IMR-90 (cell line): ENCODE measurements at regions not wholly inside any gene's neighbourhood (a gene's known extent, or its start where the extent isn't known, plus 50 kb on each side); places are given as distances from the start of the nearest gene placed in this dataset.

Source experiments
- ATAC-seq: fragments of 200-7000 bp; cut with Tn5 transposase; 2 replicates; pipeline ENCODE4 v1.9.1; 2020; ENCODE audit warnings: low read depth, mild to moderate bottlenecking, moderate library complexity
- BruUV-seq: library from RNA; stranded (reverse); fragments of 400-500 nt; replicated peaks from 2 replicates; lab custom pipeline; 2021; lab: Mats Ljungman, UMichigan
- CTCF ChIA-PET: fragments of 300-600 bp; formaldehyde crosslinking; extraction: SDS; loops from one replicate; lab custom pipeline; 2021; ENCODE audit warnings: antibody characterized with exemption; lab: Yijun Ruan, JAX
- POLR2A ChIA-PET: fragments of 300-600 bp; sonication (Branson Sonifier 250); formaldehyde crosslinking; loops from one replicate; lab custom pipeline; 2022; ENCODE audit warnings: antibody characterized with exemption; ENCODE audit not compliant: unreplicated experiment; lab: Charles Lee
- DNase-seq: peaks from one replicate; pipeline ENCODE4 v3.0.0; 2013
- H2AFZ ChIP-seq: replicated peaks from 2 replicates; pipeline ENCODE3; 2013; ENCODE audit warnings: low read length, mild to moderate bottlenecking; ENCODE audit not compliant: poor library complexity
- H2AK5ac ChIP-seq: 2 replicates; pipeline ENCODE4 v1.6.1; 2013; ENCODE audit warnings: low read depth, low read length, inconsistent platforms
- H2AK9ac ChIP-seq: replicated peaks from 2 replicates; pipeline ENCODE3; 2013; ENCODE audit warnings: mild to moderate bottlenecking, low read depth, low read length, moderate library complexity; ENCODE audit not compliant: poor library complexity
- H2BK120ac ChIP-seq: 2 replicates; pipeline ENCODE4 v1.6.1; 2013; ENCODE audit warnings: low read depth, low read length, inconsistent platforms
- H2BK15ac ChIP-seq: 3 replicates; pipeline ENCODE4 v1.6.1; 2013; ENCODE audit warnings: low read depth, low read length, inconsistent platforms
- H2BK20ac ChIP-seq: 2 replicates; pipeline ENCODE4 v1.6.1; 2013; ENCODE audit warnings: low read depth, mild to moderate bottlenecking, inconsistent platforms, low read length, moderate library complexity
- H2BK5ac ChIP-seq: 2 replicates; pipeline ENCODE4 v1.6.1; 2013; ENCODE audit warnings: mild to moderate bottlenecking, low read depth, low read length, inconsistent platforms; ENCODE audit not compliant: poor library complexity, severe bottlenecking
- H3K14ac ChIP-seq: replicated peaks from 2 replicates; pipeline ENCODE4 v1.6.1; 2013; ENCODE audit warnings: low read depth, low read length, inconsistent platforms
- H3K18ac ChIP-seq: 2 replicates; pipeline ENCODE4 v1.6.1; 2013; ENCODE audit warnings: low read depth, low read length, control low read depth
- H3K23ac ChIP-seq: 2 replicates; pipeline ENCODE4 v1.6.1; 2013; ENCODE audit warnings: low read depth, low read length, inconsistent platforms
- H3K27ac ChIP-seq: 2 replicates; pipeline ENCODE4 v1.5.1; 2013; ENCODE audit warnings: mild to moderate bottlenecking, control low read depth, low read length; ENCODE audit not compliant: insufficient read depth
- H3K27me3 ChIP-seq: 2 replicates; pipeline ENCODE4 v1.6.1; 2013; ENCODE audit warnings: low read length; ENCODE audit not compliant: control insufficient read depth, insufficient read depth
- H3K36me3 ChIP-seq: 2 replicates; pipeline ENCODE4 v1.6.1; 2013; ENCODE audit warnings: low read length, mixed read lengths; ENCODE audit not compliant: control insufficient read depth, insufficient read depth
- H3K4ac ChIP-seq: 2 replicates; pipeline ENCODE4 v1.6.1; 2013; ENCODE audit warnings: low read depth, low read length, inconsistent platforms
- H3K4me1 ChIP-seq: 2 replicates; pipeline ENCODE4 v1.6.1; 2013; ENCODE audit warnings: low read length, mixed read lengths; ENCODE audit not compliant: control insufficient read depth, insufficient read depth
- H3K4me2 ChIP-seq: 2 replicates; pipeline ENCODE4 v1.6.1; 2013; ENCODE audit warnings: low read depth, mild to moderate bottlenecking, control low read depth, low read length, moderate library complexity
- H3K4me3 ChIP-seq: 2 replicates; pipeline ENCODE4 v1.5.1; 2013; ENCODE audit warnings: low read depth, mild to moderate bottlenecking, control low read depth, low read length, moderate library complexity; ENCODE audit not compliant: insufficient read depth
- H3K56ac ChIP-seq: 2 replicates; pipeline ENCODE4 v1.6.1; 2013; ENCODE audit warnings: low read length, inconsistent platforms; ENCODE audit not compliant: insufficient read depth; ENCODE audit errors: extremely low read depth
- H3K79me1 ChIP-seq, 2 experiments: 2 replicates each; pipeline ENCODE4 v1.6.1; 2013; ENCODE audit warnings: low read length in 2 of 2, inconsistent platforms in 1 of 2, low read depth in 1 of 2
- H3K9ac ChIP-seq: 2 replicates; pipeline ENCODE4 v1.6.1; 2013; ENCODE audit warnings: low read depth, low read length, control low read depth
- H3K9me1 ChIP-seq: 2 replicates; pipeline ENCODE4 v1.6.1; 2013; ENCODE audit warnings: low read length, inconsistent platforms; ENCODE audit not compliant: insufficient read depth
- H3K9me3 ChIP-seq: 2 replicates; pipeline ENCODE4 v1.6.1; 2013; ENCODE audit warnings: low read length; ENCODE audit not compliant: control insufficient read depth, insufficient read depth
- H4K20me1 ChIP-seq: 2 replicates; pipeline ENCODE4 v1.6.1; 2013; ENCODE audit warnings: low read length, inconsistent platforms; ENCODE audit not compliant: insufficient read depth
- H4K5ac ChIP-seq: 2 replicates; pipeline ENCODE4 v1.6.1; 2013; ENCODE audit warnings: mild to moderate bottlenecking, low read depth, low read length, control low read depth
- H4K8ac ChIP-seq, 2 experiments: 2 replicates each; pipeline ENCODE4 v1.6.1; 2013; ENCODE audit warnings: low read depth in 2 of 2, low read length in 2 of 2, control low read depth in 1 of 2, inconsistent platforms in 1 of 2
- H4K91ac ChIP-seq: 2 replicates; pipeline ENCODE4 v1.6.1; 2013; ENCODE audit warnings: low read depth, low read length, inconsistent platforms; ENCODE audit not compliant: insufficient read depth
- CHD1 ChIP-seq: IDR thresholded peaks from 2 replicates; pipeline ENCODE4 v1.6.1; 2012; ENCODE audit warnings: low read depth, low read length, improper control_type of control experiment
- NFE2L2 ChIP-seq: fragments of 150-350 bp; IDR thresholded peaks from 2 replicates; pipeline ENCODE4 v1.6.1; 2016; ENCODE audit warnings: low read depth, mild to moderate bottlenecking, low read length
- RAD21 ChIP-seq: IDR thresholded peaks from 2 replicates; pipeline ENCODE4 v1.6.1; 2012; ENCODE audit warnings: low read length, improper control_type of control experiment
- RCOR1 ChIP-seq: IDR thresholded peaks from 2 replicates; pipeline ENCODE4 v1.6.1; 2012; ENCODE audit warnings: mild to moderate bottlenecking, low read length, improper control_type of control experiment; ENCODE audit not compliant: insufficient replicate concordance
- RFX5 ChIP-seq: IDR thresholded peaks from 2 replicates; pipeline ENCODE4 v1.8.0; 2012; ENCODE audit warnings: low read depth, mild to moderate bottlenecking, low read length, moderate library complexity
- whole genome bisulfite sequencing, 2 experiments: methylation state at CpG; one replicate each; pipeline versions ENCODE4 v1.1.5 to v1.1.7; 2013; ENCODE audit warnings: missing lambda C conversion rate in 2 of 2; ENCODE audit not compliant: insufficient read length in 1 of 2; ENCODE audit errors: extremely low coverage in 2 of 2; 5-methylcytosine and 5-hydroxymethylcytosine counted together
- dilution Hi-C: fragments of 300-500 bp; cut with HindIII; formaldehyde crosslinking; loops from one replicate; pipeline ENCODE4 v1.14.3; 2018; ENCODE audit warnings: low sequenced_read_pairs; ENCODE audit not compliant: unreplicated experiment
- in situ Hi-C: fragments of 300-500 bp; cut with MboI; formaldehyde crosslinking; loops from 3 replicates; pipeline ENCODE4 v1.14.3; 2019; ENCODE audit warnings: low sequenced_read_pairs, inconsistent platforms, mixed read lengths
- intact Hi-C: fragments of 100-400 bp; cut with micrococcal nuclease; formaldehyde crosslinking; loops from 2 replicates; pipeline ENCODE4 v1.10.0; 2022

DNA sequence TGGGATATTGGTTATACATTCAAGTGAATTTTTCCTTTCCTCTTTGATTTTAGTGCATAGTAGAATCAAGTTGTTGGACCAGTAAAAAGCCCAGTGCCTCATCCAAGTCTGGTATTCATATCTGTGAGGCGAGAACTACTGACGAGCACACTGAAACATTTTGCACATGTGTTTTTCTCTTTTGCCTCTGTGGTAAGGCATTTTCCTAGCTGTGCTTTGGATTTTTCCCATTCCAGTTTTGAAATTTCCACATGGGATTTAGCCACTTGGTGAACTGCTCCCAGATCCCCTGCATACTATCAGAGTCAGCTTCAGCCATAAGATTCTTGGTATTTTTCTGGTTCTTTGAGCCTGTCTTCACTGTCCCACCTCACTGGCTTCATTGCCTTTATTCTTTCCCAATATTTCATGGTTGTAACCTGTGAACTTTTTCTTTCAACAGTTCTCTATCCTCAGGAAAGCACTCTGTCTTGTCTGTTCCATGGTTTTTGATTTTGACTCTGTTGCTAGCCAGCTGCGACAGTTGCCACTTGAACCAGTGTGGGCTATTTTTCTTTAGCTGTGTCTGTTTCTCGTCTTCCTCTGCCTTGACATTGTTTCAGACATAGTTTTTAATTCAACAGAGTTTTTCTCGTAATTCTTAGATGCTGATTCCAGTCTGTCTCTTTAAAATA lies 239.0 kb downstream of the REEP3 start:
- H2AFZ ChIP-seq: no peak overlapping the region
- H3K9me1 ChIP-seq: no peaks in the 10 kb centered on the region
- DNase-seq: no peak

More for the DNA sequence above, 239.0 kb downstream of the REEP3 start:
- no peak for ATAC-seq
- CTCF ChIA-PET: no interaction called here
- no peak overlapping the region for H2AK9ac ChIP-seq
- H3K4ac ChIP-seq: no peak overlapping the region
- 100% methylated on average over 1 of the region's 5 CpGs; no CpG with 5 or more reads in 1 of the 2 experiments for WGBS, 2 experiments
- no peak overlapping the region for H2BK15ac ChIP-seq
- no peak overlapping the region for H3K4me3 ChIP-seq
- H4K5ac ChIP-seq: no peak overlapping the region
- dilution Hi-C loops (no loop called here), intact Hi-C loops (loop anchor here (5.0 kb wide), 1 partner anchor 33 kb away; no protein-coding TSS in a partner anchor), in situ Hi-C loops (no loop called here)
- H3K9me3 ChIP-seq: no peaks in the 10 kb centered on the region
- no peak overlapping the region for H3K18ac ChIP-seq
- no peaks in the 10 kb centered on the region for H4K20me1 ChIP-seq
- no peak overlapping the region for H3K27ac ChIP-seq
- no peak overlapping the region for H2BK120ac ChIP-seq
- H4K8ac ChIP-seq: no peak overlapping the region
- no peak overlapping the region for H3K9ac ChIP-seq
- H2BK5ac ChIP-seq: no peak overlapping the region
- H3K36me3 ChIP-seq: no peaks in the 10 kb centered on the region
- no peaks in the 10 kb centered on the region for H3K79me1 ChIP-seq
- H3K14ac ChIP-seq: no peak overlapping the region
- no peak overlapping the region for H2BK20ac ChIP-seq
- POLR2A ChIA-PET: no interaction called here
- BruUV-seq: no TSS peak
- H3K27me3 ChIP-seq: peaks cover 17% of the 10 kb centered on the region
- no peak overlapping the region for H4K91ac ChIP-seq
- no peak overlapping the region for H3K56ac ChIP-seq
- no peak for TF ChIP-seq RCOR1
- TF ChIP-seq RFX5: no peak
- TF ChIP-seq CHD1: no peak
- no peak for TF ChIP-seq NFE2L2
- TF ChIP-seq RAD21: no peak
- no peak overlapping the region for H2AK5ac ChIP-seq
- no peak overlapping the region for H3K4me2 ChIP-seq
- H3K23ac ChIP-seq: no peak overlapping the region
- H3K4me1 ChIP-seq: peaks cover 2% of the 10 kb centered on the region
